ENCODE measurements at regions not wholly inside any gene's neighbourhood (a gene's known extent, or its start where the extent isn't known, plus 50 kb on each side); places are given as distances from the start of the nearest gene placed in this dataset.

DNA sequence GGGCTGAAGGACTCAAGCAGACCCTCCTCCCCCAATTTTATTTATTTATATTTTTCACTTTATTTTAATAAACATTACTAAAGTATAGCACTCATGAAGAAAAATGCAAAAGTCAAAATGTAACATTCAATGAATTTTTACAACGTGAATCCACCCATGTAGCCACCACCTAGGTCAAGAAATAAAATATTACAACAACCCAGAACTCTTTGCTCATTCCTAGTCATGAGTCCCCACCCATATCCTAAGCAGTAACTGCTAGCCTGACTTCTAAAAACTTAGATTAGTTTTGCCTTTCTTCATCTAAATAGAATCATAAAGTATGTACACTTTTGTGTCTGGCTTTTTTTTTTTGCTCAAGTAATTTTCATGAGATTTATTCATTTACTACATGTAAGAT lies 86.9 kb upstream of the CRY1 start:
- TF ChIP-seq, protein P1, sequence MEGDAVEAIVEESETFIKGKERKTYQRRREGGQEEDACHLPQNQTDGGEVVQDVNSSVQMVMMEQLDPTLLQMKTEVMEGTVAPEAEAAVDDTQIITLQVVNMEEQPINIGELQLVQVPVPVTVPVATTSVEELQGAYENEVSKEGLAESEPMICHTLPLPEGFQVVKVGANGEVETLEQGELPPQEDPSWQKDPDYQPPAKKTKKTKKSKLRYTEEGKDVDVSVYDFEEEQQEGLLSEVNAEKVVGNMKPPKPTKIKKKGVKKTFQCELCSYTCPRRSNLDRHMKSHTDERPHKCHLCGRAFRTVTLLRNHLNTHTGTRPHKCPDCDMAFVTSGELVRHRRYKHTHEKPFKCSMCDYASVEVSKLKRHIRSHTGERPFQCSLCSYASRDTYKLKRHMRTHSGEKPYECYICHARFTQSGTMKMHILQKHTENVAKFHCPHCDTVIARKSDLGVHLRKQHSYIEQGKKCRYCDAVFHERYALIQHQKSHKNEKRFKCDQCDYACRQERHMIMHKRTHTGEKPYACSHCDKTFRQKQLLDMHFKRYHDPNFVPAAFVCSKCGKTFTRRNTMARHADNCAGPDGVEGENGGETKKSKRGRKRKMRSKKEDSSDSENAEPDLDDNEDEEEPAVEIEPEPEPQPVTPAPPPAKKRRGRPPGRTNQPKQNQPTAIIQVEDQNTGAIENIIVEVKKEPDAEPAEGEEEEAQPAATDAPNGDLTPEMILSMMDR (IDR thresholded peaks at IDR 0.05) = no peak
- TF ChIP-seq POLR2A (IDR thresholded peaks at IDR 0.05) = no peak

Data from esophagus squamous epithelium (tissue), 4 donors.